ENCODE measurements at regions not wholly inside any gene's neighbourhood (a gene's known extent, or its start where the extent isn't known, plus 50 kb on each side); places are given as distances from the start of the nearest gene placed in this dataset.
"Not testable (repeated sequence)": the region's sequence is repeated elsewhere in the genome, so short reads cannot be mapped to it uniquely, and the experiment has no call there.

DNA sequence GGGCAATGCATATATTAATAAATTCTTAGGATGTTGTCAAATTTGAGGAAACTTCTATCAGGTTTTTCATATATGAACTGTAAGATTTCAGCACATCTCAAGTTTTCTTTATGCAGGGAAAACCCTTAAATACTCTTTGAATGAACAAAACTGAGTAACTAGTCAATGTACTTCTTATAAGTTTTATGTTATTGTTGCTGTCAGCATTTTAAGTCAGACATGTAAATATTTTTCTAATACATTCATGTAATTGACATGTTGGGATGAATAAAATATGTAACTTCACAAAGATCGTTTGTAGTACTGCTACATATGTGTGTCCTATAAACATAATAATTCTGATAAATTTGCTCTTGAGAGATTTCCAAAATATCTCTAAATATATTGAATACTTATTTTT lies 109.6 kb downstream of the BMP4 start:
- DNase-seq (ENCODE audit: extremely low spot score) = no peak
- ChIA-PET POLR2A (no interaction called here), CTCF (no interaction called here)
- TF ChIP-seq, protein P1, sequence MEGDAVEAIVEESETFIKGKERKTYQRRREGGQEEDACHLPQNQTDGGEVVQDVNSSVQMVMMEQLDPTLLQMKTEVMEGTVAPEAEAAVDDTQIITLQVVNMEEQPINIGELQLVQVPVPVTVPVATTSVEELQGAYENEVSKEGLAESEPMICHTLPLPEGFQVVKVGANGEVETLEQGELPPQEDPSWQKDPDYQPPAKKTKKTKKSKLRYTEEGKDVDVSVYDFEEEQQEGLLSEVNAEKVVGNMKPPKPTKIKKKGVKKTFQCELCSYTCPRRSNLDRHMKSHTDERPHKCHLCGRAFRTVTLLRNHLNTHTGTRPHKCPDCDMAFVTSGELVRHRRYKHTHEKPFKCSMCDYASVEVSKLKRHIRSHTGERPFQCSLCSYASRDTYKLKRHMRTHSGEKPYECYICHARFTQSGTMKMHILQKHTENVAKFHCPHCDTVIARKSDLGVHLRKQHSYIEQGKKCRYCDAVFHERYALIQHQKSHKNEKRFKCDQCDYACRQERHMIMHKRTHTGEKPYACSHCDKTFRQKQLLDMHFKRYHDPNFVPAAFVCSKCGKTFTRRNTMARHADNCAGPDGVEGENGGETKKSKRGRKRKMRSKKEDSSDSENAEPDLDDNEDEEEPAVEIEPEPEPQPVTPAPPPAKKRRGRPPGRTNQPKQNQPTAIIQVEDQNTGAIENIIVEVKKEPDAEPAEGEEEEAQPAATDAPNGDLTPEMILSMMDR (IDR thresholded peaks at IDR 0.05; ENCODE audit: control extremely low read depth, extremely low read depth, low read depth, missing control alignments) = no peak

DNA sequence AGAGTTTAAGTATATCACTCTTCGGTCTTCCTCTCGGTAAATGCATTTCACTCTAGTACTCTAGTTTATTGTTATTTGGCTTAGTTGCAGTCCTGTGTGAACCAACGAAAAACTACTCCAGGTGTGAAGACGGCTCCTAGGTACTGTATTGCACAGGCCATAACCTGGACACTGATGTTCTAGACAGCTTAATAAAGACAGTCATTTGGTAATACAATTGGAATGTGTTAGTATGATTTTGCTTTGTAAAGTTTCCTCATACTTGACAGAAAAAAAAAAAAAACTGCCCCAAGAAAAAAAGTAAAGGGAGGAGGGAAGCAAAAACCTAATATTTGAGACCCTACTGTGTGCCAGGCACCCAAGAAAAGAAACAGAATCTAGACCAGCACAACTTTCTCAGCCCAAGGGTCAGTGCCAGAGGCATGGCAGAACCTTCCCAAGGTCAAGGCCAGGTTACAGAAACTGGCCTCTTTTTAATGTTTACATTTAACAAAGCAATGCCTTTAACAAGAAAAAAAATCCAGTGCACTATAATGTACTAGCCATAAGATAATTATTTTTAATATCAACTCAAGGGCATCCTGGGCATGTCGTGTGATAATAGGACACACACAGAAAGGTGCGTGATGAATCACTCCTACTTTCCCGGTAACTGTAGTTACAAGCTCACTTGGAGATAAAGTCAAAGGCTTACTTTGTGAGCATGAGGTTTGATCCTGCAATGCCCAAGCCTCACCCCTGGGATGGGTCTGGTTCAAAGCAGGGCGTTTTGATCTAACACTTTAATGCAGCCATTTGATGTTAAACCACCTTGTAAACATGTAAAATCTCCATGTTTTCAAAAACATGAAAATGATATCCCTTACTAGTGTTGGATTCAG lies 110.6 kb downstream of the BMP4 start:
- DNase-seq (ENCODE audit: extremely low spot score) = no peak
- TF ChIP-seq, protein P1 (IDR thresholded peaks at IDR 0.05; ENCODE audit: control extremely low read depth, extremely low read depth, low read depth, missing control alignments) = no peak
- POLR2A ChIA-PET = no interaction called here
- CTCF ChIA-PET = no interaction called here

DNA sequence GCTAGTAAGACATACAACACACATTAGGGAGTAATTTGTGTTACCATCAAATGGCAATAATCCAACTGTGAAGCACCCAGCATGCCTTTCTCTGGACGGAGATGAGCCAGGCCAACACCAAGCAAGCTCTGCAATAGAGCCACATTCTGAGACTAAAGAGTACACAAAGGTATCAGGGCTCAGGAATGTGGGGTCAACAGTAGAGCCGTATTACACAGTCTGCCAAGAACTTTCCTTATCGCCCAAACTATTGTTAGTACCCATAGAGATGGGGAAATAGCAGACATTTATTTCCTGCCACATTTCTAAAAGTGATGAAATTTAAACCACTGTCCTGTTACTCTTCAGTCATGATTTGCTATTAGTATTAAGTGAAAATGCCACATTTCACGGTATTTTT lies 113.7 kb downstream of the BMP4 start:
- ChIA-PET CTCF (interaction anchor here (0.9 to 1.1 kb wide), 2 partner anchors 10 to 253 kb away, joined by 3 read pairs; no protein-coding TSS in a partner anchor), POLR2A (no interaction called here)
- TF ChIP-seq, protein P1 (IDR thresholded peaks at IDR 0.05; ENCODE audit: control extremely low read depth, extremely low read depth, low read depth, missing control alignments) = no peak
- no peak for DNase-seq (ENCODE audit: extremely low spot score)

DNA sequence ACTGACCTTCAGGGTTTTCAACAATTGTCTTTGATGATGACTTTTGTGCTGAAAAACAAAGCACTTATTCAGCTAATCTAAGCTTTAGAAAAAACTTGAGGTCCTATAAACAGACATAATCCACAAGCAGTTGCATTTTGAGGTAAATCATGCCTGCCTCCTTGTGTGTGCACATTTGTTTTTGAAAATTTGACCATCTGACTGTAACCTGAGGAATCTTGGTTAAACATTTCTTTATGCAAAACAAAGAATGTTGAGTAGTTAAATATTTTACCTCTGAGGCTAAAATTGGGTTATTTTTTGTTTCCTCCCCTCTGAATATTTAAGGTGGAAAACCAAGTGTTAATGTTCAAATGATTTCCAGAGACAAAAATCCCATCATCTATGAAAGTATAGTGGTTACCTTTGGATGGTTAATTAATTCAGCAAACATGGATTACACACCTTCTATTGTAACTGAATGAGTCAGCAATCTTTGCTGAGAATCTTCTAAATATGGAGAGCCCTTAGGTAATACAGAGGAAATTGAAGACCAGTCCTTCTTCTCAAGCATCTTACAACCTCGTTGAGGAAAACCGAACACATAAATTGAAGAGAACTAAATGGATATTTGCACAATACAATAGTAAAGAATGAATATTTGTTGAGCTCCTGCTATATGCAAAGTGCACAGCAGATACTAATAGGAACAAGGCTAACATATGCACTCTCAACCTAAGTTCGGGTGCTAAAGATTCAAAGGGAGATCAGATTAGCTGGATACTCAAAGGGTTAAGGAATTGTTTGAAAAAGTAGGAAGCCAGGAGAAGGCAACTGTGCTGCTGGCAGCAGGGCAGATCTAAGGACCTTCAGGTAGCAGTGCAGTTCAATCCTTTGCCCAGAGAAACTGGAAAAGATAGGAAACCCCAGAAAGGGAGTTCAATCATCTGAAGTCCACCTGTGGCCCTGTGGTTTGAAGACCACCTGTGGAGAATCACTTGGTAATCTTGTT lies 115.2 kb downstream of the BMP4 start:
- POLR2A ChIA-PET = no interaction called here
- DNase-seq (ENCODE audit: extremely low spot score) = no peak
- CTCF ChIA-PET = interaction anchor here (0.8 to 0.9 kb wide), 2 partner anchors 12 to 17 kb away, joined by 3 read pairs; no protein-coding TSS in a partner anchor
- TF ChIP-seq, protein P1 (IDR thresholded peaks at IDR 0.05; ENCODE audit: control extremely low read depth, extremely low read depth, low read depth, missing control alignments) = no peak

DNA sequence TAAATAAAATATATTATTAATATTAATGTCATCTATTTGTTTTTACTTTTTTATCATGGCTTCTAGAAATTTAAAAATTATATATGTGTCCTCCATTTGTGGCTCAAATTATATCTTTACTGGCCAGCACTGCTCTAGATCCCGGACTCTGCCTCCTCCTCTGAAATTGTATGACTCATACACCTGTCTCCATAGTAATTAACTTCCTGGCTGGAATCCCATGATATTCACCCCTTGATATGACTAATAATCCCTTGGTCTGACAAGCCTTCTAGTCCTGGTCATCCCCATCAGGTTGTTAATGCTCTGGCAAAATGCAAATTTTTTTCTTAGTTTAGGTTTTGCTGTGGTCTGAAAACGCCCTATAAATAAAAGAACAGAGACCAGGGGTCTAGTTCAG lies 116.2 kb downstream of the BMP4 start:
- DNase-seq (ENCODE audit: extremely low spot score) = no peak
- CTCF ChIA-PET = no interaction called here
- TF ChIP-seq, protein P1 (IDR thresholded peaks at IDR 0.05; ENCODE audit: control extremely low read depth, extremely low read depth, low read depth, missing control alignments) = no peak
- POLR2A ChIA-PET = no interaction called here

DNA sequence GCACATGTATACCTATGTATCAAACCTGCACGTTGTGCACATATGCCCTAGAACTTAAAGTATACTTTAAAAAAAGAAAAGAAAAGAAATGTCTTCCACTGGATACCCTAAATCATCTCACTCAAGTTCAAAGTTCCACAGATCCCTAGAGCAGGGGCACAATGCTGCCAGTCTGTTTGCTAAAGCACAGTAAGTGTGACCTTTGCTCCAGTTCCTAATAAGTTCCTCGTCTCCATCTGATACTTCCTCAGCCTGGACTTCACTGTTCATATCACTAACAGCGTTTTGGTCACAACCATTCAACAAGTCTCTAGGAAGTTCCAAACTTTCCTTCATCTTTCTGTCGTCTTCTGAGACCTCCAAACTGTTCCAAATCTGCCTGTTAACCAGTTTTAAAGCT lies 118.3 kb downstream of the BMP4 start:
- TF ChIP-seq, protein P1 (IDR thresholded peaks at IDR 0.05; ENCODE audit: control extremely low read depth, extremely low read depth, low read depth, missing control alignments) = no peak
- POLR2A ChIA-PET = no interaction called here
- CTCF ChIA-PET = no interaction called here
- no peak for DNase-seq (ENCODE audit: extremely low spot score)

DNA sequence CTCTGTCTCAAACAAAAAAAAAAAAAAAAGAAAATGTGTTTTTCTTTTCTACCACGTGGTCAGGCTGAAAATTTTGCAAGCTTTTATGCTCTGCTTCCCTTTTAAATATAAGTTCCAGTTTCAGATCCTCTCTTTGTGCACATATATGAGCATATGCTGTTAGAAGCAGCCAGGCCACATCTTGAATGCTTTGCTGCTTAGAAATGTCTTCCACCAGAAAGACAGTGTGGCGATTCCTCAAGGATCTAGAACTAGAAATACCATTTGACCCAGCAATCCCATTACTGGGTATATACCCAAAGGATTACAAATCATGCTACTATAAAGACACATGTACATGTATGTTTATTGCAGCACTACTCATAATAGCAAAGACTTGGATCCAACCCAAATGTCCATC lies 119.0 kb downstream of the BMP4 start:
- DNase-seq (ENCODE audit: extremely low spot score); POLR2A ChIA-PET; CTCF ChIA-PET: not testable (repeated sequence)

Measured in GM10248 (cell line).